A673 (cell line): ENCODE measurements at regions not wholly inside any gene's neighbourhood (a gene's known extent, or its start where the extent isn't known, plus 50 kb on each side); places are given as distances from the start of the nearest gene placed in this dataset.

Source experiments
- BruUV-seq: library from RNA; stranded (reverse); fragments of 400-500 nt; replicated peaks from 2 replicates; lab custom pipeline; 2021; lab: Mats Ljungman, UMichigan
- CTCF ChIA-PET: fragments of 300-600 bp; sonication (Branson Sonifier 250); formaldehyde crosslinking; loops from one replicate; lab custom pipeline; 2022; ENCODE audit warnings: antibody characterized with exemption; lab: Charles Lee
- POLR2A ChIA-PET: fragments of 300-600 bp; sonication (Branson Sonifier 250); formaldehyde crosslinking; loops from one replicate; lab custom pipeline; 2022; ENCODE audit warnings: antibody characterized with exemption; ENCODE audit not compliant: low non-redundant PET; lab: Charles Lee
- DNase-seq: peaks from one replicate; pipeline ENCODE4 v3.0.0-alpha.2; 2015; ENCODE audit warnings: low spot score
- H3K27ac ChIP-seq: fragments of 200-600 bp; sonication (generic); 2 replicates; pipeline ENCODE4 v1.5.1; 2016; ENCODE audit warnings: mixed run types, low read depth, mild to moderate bottlenecking, mixed read lengths, antibody characterized with exemption, low read length; ENCODE audit not compliant: poor library complexity, severe bottlenecking
- H3K27me3 ChIP-seq: fragments of 200-600 bp; sonication (generic); replicated peaks from 2 replicates; pipeline ENCODE4 v1.6.1; 2017; ENCODE audit warnings: mixed run types, low read depth, mild to moderate bottlenecking, mixed read lengths, antibody characterized with exemption, low read length; ENCODE audit not compliant: insufficient read depth, poor library complexity
- H3K36me3 ChIP-seq: fragments of 200-600 bp; sonication (generic); 2 replicates; pipeline ENCODE4 v1.6.1; 2016; ENCODE audit warnings: mixed run types, mild to moderate bottlenecking, mixed read lengths, antibody characterized with exemption, low read length; ENCODE audit not compliant: insufficient read depth, poor library complexity, severe bottlenecking
- H3K4me1 ChIP-seq: fragments of 200-600 bp; sonication (generic); 2 replicates; pipeline ENCODE4 v1.6.1; 2017; ENCODE audit warnings: mixed run types, mild to moderate bottlenecking, mixed read lengths, antibody characterized with exemption, low read length; ENCODE audit not compliant: insufficient read depth, poor library complexity, severe bottlenecking
- H3K4me3 ChIP-seq: fragments of 200-600 bp; sonication (generic); 2 replicates; pipeline ENCODE4 v1.5.1; 2016; ENCODE audit warnings: low read depth, mixed run types, mild to moderate bottlenecking, mixed read lengths, low read length; ENCODE audit not compliant: poor library complexity, severe bottlenecking
- H3K9me3 ChIP-seq: fragments of 200-600 bp; sonication (generic); 2 replicates; pipeline ENCODE4 v1.6.1; 2016; ENCODE audit warnings: mixed run types, low read depth, mild to moderate bottlenecking, mixed read lengths, antibody characterized with exemption, low read length; ENCODE audit not compliant: poor library complexity, severe bottlenecking
- CTCF ChIP-seq: fragments of 300-800, 200-600 bp; sonication (generic); conservative IDR thresholded peaks from 2 replicates; pipeline ENCODE4 v1.5.1; 2017; ENCODE audit warnings: low read depth, mild to moderate bottlenecking, antibody characterized with exemption, low read length, moderate library complexity, mixed read lengths
- EZH2 ChIP-seq: fragments of 200-600 bp; sonication (generic); IDR thresholded peaks from 2 replicates; pipeline ENCODE4 v1.6.1; 2017; ENCODE audit warnings: borderline replicate concordance, low read depth, mild to moderate bottlenecking, mixed read lengths, antibody characterized with exemption, low read length; ENCODE audit not compliant: poor library complexity, severe bottlenecking
- intact Hi-C: fragments of 100-400 bp; cut with micrococcal nuclease; formaldehyde crosslinking; loops from one replicate; pipeline ENCODE4 v1.10.0; 2022; ENCODE audit not compliant: unreplicated experiment

DNA sequence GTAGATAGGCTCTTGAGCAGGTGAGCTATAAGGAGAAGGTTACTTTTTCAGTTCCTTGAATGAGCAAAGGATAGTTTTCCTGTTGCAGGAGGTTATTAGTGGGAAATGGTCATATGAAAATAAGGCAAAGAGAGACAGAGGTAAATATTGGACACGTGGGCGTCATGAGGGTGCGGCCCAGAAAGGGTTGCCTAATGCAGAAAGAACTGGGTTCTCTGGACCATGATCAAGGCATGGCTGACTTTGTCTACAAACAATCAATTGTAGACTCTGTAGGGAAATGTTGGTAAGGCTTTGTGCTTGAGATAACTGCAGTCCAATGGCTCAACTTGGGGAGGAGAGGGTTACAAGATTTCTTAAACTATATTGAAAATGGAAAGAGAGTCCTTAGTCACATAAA lies 585.8 kb downstream of the BCL11A start:
- CTCF ChIA-PET, result no interaction called here
- no peak for DNase-seq
- POLR2A ChIA-PET, result interaction anchor here (0.7 kb wide), 1 partner anchor 1135 kb away, joined by 3 read pairs; no protein-coding TSS in a partner anchor

GRCh38 chr2:59963157-59963556 lies 590.3 kb downstream of the BCL11A start:
- no TSS peak for BruUV-seq
- H3K27me3 ChIP-seq, result no peaks in the 10 kb centered on the region
- DNase-seq, result no peak
- intact Hi-C loops, result no loop called here
- POLR2A ChIA-PET, result no interaction called here
- H3K27ac ChIP-seq, result no peak overlapping the region
- CTCF ChIA-PET, result no interaction called here
- H3K9me3 ChIP-seq, result no peaks in the 10 kb centered on the region
- TF ChIP-seq EZH2, result no peak
- no peak for TF ChIP-seq CTCF
- H3K4me1 ChIP-seq, result no peaks in the 10 kb centered on the region
- H3K4me3 ChIP-seq, result no peak overlapping the region
- no peaks in the 10 kb centered on the region for H3K36me3 ChIP-seq

More for the DNA sequence above, 585.8 kb downstream of the BCL11A start:
- H3K36me3 ChIP-seq, result no peaks in the 10 kb centered on the region
- H3K4me3 ChIP-seq, result no peak overlapping the region
- TF ChIP-seq CTCF (no peak), EZH2 (no peak)
- no peaks in the 10 kb centered on the region for H3K9me3 ChIP-seq
- peaks cover 3% of the 10 kb centered on the region for H3K27me3 ChIP-seq
- no TSS peak for BruUV-seq
- intact Hi-C loops, result no loop called here
- no peaks in the 10 kb centered on the region for H3K4me1 ChIP-seq
- no peak overlapping the region for H3K27ac ChIP-seq

GRCh38 chr2:59961746-59962145 lies 591.7 kb downstream of the BCL11A start:
- TF ChIP-seq CTCF, result no peak
- Histone ChIP-seq H3K27me3 (no peaks in the 10 kb centered on the region), H3K4me1 (no peaks in the 10 kb centered on the region), H3K27ac (no peak overlapping the region), H3K9me3 (no peaks in the 10 kb centered on the region), H3K4me3 (no peak overlapping the region), H3K36me3 (no peaks in the 10 kb centered on the region)
- intact Hi-C loops, result no loop called here
- BruUV-seq, result no TSS peak
- DNase-seq, result no peak
- ChIA-PET POLR2A (no interaction called here), CTCF (no interaction called here)
